Right lobe of liver (tissue), 6 donors: ENCODE measurements at regions not wholly inside any gene's neighbourhood (a gene's known extent, or its start where the extent isn't known, plus 50 kb on each side); places are given as distances from the start of the nearest gene placed in this dataset.

Experiments
- ATAC-seq, 4 donors: fragments of 200-7000 bp; cut with Tn5 transposase; one replicate each; pipeline ENCODE4 v1.9.1; 2020; ENCODE audit warnings: mild to moderate bottlenecking in 4 of 4, moderate library complexity in 4 of 4
- DNase-seq, 3 donors: peaks; one replicate each; pipeline ENCODE4 v3.0.0-alpha.2; 2020
- H3K27ac ChIP-seq, 3 donors: fragments of 200-600 bp; one replicate each; pipeline ENCODE4 v1.8.0; 2022
- H3K27me3 ChIP-seq, 2 donors: fragments of 200-600 bp; one replicate each; pipeline ENCODE4 v1.8.0; 2022
- H3K36me3 ChIP-seq, 4 donors: fragments of 200-600 bp; sonication (generic) in 1 of 4; one replicate each; pipeline versions ENCODE4 v1.5.1 to v1.8.0; 2017 to 2022; ENCODE audit warnings: control low read depth in 1 of 4
- H3K4me1 ChIP-seq, 4 donors: fragments of 200-600 bp; sonication (generic) in 1 of 4; one replicate each; pipeline versions ENCODE4 v1.5.1 to v1.8.0; 2017 to 2022; ENCODE audit warnings: control low read depth in 1 of 4
- H3K4me3 ChIP-seq, 3 donors: fragments of 200-600 bp; one replicate each; pipeline ENCODE4 v1.8.0; 2022
- H3K9me3 ChIP-seq, 4 donors: fragments of 200-600 bp; sonication (generic) in 1 of 4; one replicate each; pipeline versions ENCODE4 v1.5.1 to v1.8.0; 2017 to 2022; ENCODE audit warnings: control low read depth in 1 of 4
- CTCF ChIP-seq, 4 donors: fragments of 200-600 bp in 3 of 4; fragments of 450-650 bp in 1 of 4; IDR thresholded peaks; one replicate each; pipeline versions ENCODE4 v1.5.1 to v1.8.0; 2016 to 2022; ENCODE audit warnings: antibody characterized with exemption in 4 of 4, mild to moderate bottlenecking in 2 of 4
- POLR2A ChIP-seq: fragments of 450-650 bp; IDR thresholded peaks from one replicate; pipeline ENCODE4 v1.6.1; 2017; ENCODE audit warnings: antibody characterized with exemption, mild to moderate bottlenecking
- WGBS: methylation state at CpG from one replicate; pipeline ENCODE4 v1.1.6; 2018; ENCODE audit warnings: low coverage, low lambda C conversion rate; ENCODE audit not compliant: insufficient coverage; ENCODE audit errors: missing lambda C conversion rate; 5-methylcytosine and 5-hydroxymethylcytosine counted together
- intact Hi-C, 2 donors: fragments of 100-400 bp; cut with DNase I; formaldehyde crosslinking; loops; one replicate each; pipeline versions ENCODE4 v1.11.2 to v1.14.1; 2022
- donor health status: DM: no; HTN: yes; CAD: no.
- donor health status: DM: no; HTN: no; CAD: no.
- donor health status: DM: no; HTN: no; CAD: no.
- donor health status: DM: no; HTN: yes; CAD: no.
- donor health status: DM: no; HTN: yes; CAD: no.

- H3K4me1 ChIP-seq: no peaks in the 10 kb centered on the region
- intact Hi-C loops: no loop called here
- no peak overlapping the region for H3K27ac ChIP-seq
- DNase-seq: no peak
- ATAC-seq: no peak
- H3K27me3 ChIP-seq: no peaks in the 10 kb centered on the region
- no peak overlapping the region for H3K4me3 ChIP-seq
- WGBS: 32% methylated on average over 1 of the region's 1 CpG
- no peaks in the 10 kb centered on the region for H3K36me3 ChIP-seq
- TF ChIP-seq CTCF (IDR thresholded peaks at IDR 0.05) (no peak), POLR2A (no peak)
- no peaks in the 10 kb centered on the region for H3K9me3 ChIP-seq
Measured at GRCh38 chr3:154515921-154516320, 85.9 kb upstream of the GPR149 start.

- no peaks in the 10 kb centered on the region for H3K4me1 ChIP-seq
- 30% methylated on average over 2 of the region's 2 CpGs for WGBS
- no peaks in the 10 kb centered on the region for H3K36me3 ChIP-seq
- H3K27me3 ChIP-seq: no peaks in the 10 kb centered on the region
- no peak for ATAC-seq
- intact Hi-C loops: no loop called here
- H3K9me3 ChIP-seq: no peaks in the 10 kb centered on the region
- H3K27ac ChIP-seq: no peak overlapping the region
- H3K4me3 ChIP-seq: no peak overlapping the region
- DNase-seq: no peak
- TF ChIP-seq POLR2A: no peak
- TF ChIP-seq CTCF (IDR thresholded peaks at IDR 0.05): no peak
Measured at GRCh38 chr3:154510780-154511179, 80.8 kb upstream of the GPR149 start.

GRCh38 chr3:154507727-154508126 is 77.7 kb upstream of the GPR149 start:
- no peak for DNase-seq
- 59% methylated on average over 2 of the region's 2 CpGs for WGBS
- H3K27me3 ChIP-seq: no peaks in the 10 kb centered on the region
- no peak overlapping the region for H3K27ac ChIP-seq
- intact Hi-C loops: no loop called here
- H3K9me3 ChIP-seq: no peaks in the 10 kb centered on the region
- no peak overlapping the region for H3K4me3 ChIP-seq
- no peaks in the 10 kb centered on the region for H3K36me3 ChIP-seq
- H3K4me1 ChIP-seq: no peaks in the 10 kb centered on the region
- TF ChIP-seq POLR2A (no peak), CTCF (IDR thresholded peaks at IDR 0.05) (no peak)
- ATAC-seq: no peak

- Histone ChIP-seq H3K9me3 (no peaks in the 10 kb centered on the region), H3K4me3 (no peak overlapping the region), H3K27ac (no peak overlapping the region), H3K4me1 (no peaks in the 10 kb centered on the region), H3K27me3 (no peaks in the 10 kb centered on the region), H3K36me3 (no peaks in the 10 kb centered on the region)
- DNase-seq (no peak), ATAC-seq (no peak)
- TF ChIP-seq CTCF (IDR thresholded peaks at IDR 0.05): no peak
- TF ChIP-seq POLR2A: no peak
- intact Hi-C loops: no loop called here
- WGBS: 40% methylated on average over 2 of the region's 2 CpGs
Measured at GRCh38 chr3:154496978-154497377, 67.0 kb upstream of the GPR149 start.

- H3K9me3 ChIP-seq: no peaks in the 10 kb centered on the region
- H3K4me3 ChIP-seq: no peak overlapping the region
- no peaks in the 10 kb centered on the region for H3K4me1 ChIP-seq
- no peak overlapping the region for H3K27ac ChIP-seq
- no peak for TF ChIP-seq POLR2A
- TF ChIP-seq CTCF (IDR thresholded peaks at IDR 0.05): no peak
- 47% methylated on average over 2 of the region's 2 CpGs for WGBS
- no peaks in the 10 kb centered on the region for H3K27me3 ChIP-seq
- ATAC-seq (no peak), DNase-seq (no peak)
- intact Hi-C loops: no loop called here
- no peaks in the 10 kb centered on the region for H3K36me3 ChIP-seq
Measured at GRCh38 chr3:154496540-154496939, 66.5 kb upstream of the GPR149 start.
